Astrocyte (in vitro differentiated cells and primary cell): ENCODE measurements at regions not wholly inside any gene's neighbourhood (a gene's known extent, or its start where the extent isn't known, plus 50 kb on each side); places are given as distances from the start of the nearest gene placed in this dataset.

ENCODE experiments used
- DNase-seq: peaks from one replicate; pipeline ENCODE4 v3.0.0-alpha.2; 2010; ENCODE audit warnings: low read depth
- FAIRE-seq: peaks from 2 replicates; lab custom pipeline; 2011; peaks lifted over from hg19 to GRCh38; lab: Jason Lieb, UNC
- H2AFZ ChIP-seq: 2 replicates; pipeline ENCODE4 v1.6.0; 2012; ENCODE audit warnings: low read depth, low read length, inconsistent platforms
- H3K27ac ChIP-seq: 2 replicates; pipeline ENCODE4 v1.5.1; 2011; ENCODE audit warnings: low read depth, low read length, inconsistent platforms
- H3K27me3 ChIP-seq: 2 replicates; pipeline ENCODE4 v1.6.0; 2011; ENCODE audit warnings: low read length, inconsistent platforms; ENCODE audit not compliant: insufficient read depth
- H3K36me3 ChIP-seq: 2 replicates; pipeline ENCODE4 v1.5.1; 2011; ENCODE audit warnings: low read length, inconsistent platforms; ENCODE audit not compliant: insufficient read depth
- H3K4me1 ChIP-seq: 2 replicates; pipeline ENCODE4 v1.5.1; 2011; ENCODE audit warnings: low read length, inconsistent platforms; ENCODE audit not compliant: insufficient read depth
- H3K4me2 ChIP-seq: 2 replicates; pipeline ENCODE4 v1.6.0; 2012; ENCODE audit warnings: low read length, inconsistent platforms
- H3K4me3 ChIP-seq: 2 replicates; pipeline ENCODE4 v1.5.1; 2011; ENCODE audit warnings: low read depth, mild to moderate bottlenecking, low read length, inconsistent platforms; ENCODE audit not compliant: insufficient read depth
- H3K79me2 ChIP-seq: 2 replicates; pipeline ENCODE4 v1.6.0; 2012; ENCODE audit warnings: mild to moderate bottlenecking, low read length, inconsistent platforms; ENCODE audit not compliant: insufficient read depth
- H3K9ac ChIP-seq: 2 replicates; pipeline ENCODE4 v1.6.0; 2012; ENCODE audit warnings: mild to moderate bottlenecking, low read length, inconsistent platforms
- H3K9me3 ChIP-seq: 2 replicates; pipeline ENCODE4 v1.5.1; 2012; ENCODE audit warnings: low read depth, mild to moderate bottlenecking, low read length, inconsistent platforms; ENCODE audit not compliant: insufficient read depth
- H4K20me1 ChIP-seq: 2 replicates; pipeline ENCODE4 v1.6.0; 2012; ENCODE audit warnings: low read length, inconsistent platforms; ENCODE audit not compliant: insufficient read depth
- H3K27ac Mint-ChIP-seq: one replicate; pipeline ENCODE4 v1.8.0; 2021; ENCODE audit warnings: mild to moderate bottlenecking, mixed read lengths; ENCODE audit not compliant: unreplicated experiment
- H3K27me3 Mint-ChIP-seq: one replicate; pipeline ENCODE4 v1.8.0; 2021; ENCODE audit warnings: low read depth, mixed read lengths; ENCODE audit not compliant: unreplicated experiment
- H3K36me3 Mint-ChIP-seq: one replicate; pipeline ENCODE4 v1.8.0; 2021; ENCODE audit warnings: low read depth, mixed read lengths; ENCODE audit not compliant: unreplicated experiment
- H3K4me1 Mint-ChIP-seq: one replicate; pipeline ENCODE4 v1.8.0; 2021; ENCODE audit warnings: low read depth, mixed read lengths; ENCODE audit not compliant: unreplicated experiment
- H3K4me3 Mint-ChIP-seq: one replicate; pipeline ENCODE4 v1.8.0; 2021; ENCODE audit warnings: mild to moderate bottlenecking, moderate library complexity, mixed read lengths; ENCODE audit not compliant: unreplicated experiment
- H3K9me3 Mint-ChIP-seq: one replicate; pipeline ENCODE4 v1.8.0; 2021; ENCODE audit warnings: mild to moderate bottlenecking, mixed read lengths; ENCODE audit not compliant: unreplicated experiment
- CTCF ChIP-seq: IDR thresholded peaks from 2 replicates; pipeline ENCODE4 v1.5.1; 2011; ENCODE audit warnings: low read depth, mild to moderate bottlenecking, inconsistent platforms, low read length, moderate library complexity; ENCODE audit not compliant: insufficient read depth
- EZH2 ChIP-seq: IDR thresholded peaks from 2 replicates; pipeline ENCODE4 v1.6.1; 2012; ENCODE audit warnings: mild to moderate bottlenecking, low read length, inconsistent platforms; ENCODE audit not compliant: insufficient read depth

GRCh38 chr5:9737265-9737664 lies 107.1 kb upstream of the TAS2R1 start:
- Histone ChIP-seq H3K36me3 (no peaks in the 10 kb centered on the region), H3K79me2 (no peaks in the 10 kb centered on the region), H3K27me3 (no peaks in the 10 kb centered on the region), H3K9ac (no peak overlapping the region), H3K4me3 (no peak overlapping the region), H3K27ac (no peak overlapping the region), H3K4me1 (no peaks in the 10 kb centered on the region), H2AFZ (no peak overlapping the region), H4K20me1 (no peaks in the 10 kb centered on the region), H3K4me2 (no peak overlapping the region), H3K9me3 (no peaks in the 10 kb centered on the region)
- no peak for FAIRE-seq
- Mint-ChIP-seq H3K4me1 (no peaks in the 10 kb centered on the region), H3K36me3 (no peaks in the 10 kb centered on the region), H3K4me3 (no peak overlapping the region), H3K27me3 (peaks cover 5% of the 10 kb centered on the region), H3K27ac (no peak overlapping the region), H3K9me3 (peaks cover 3% of the 10 kb centered on the region)
- no peak for DNase-seq
- TF ChIP-seq EZH2 = no peak
- no peak for TF ChIP-seq CTCF

- no peak for TF ChIP-seq EZH2
- FAIRE-seq (no peak), DNase-seq (no peak)
- peaks cover 8% of the 10 kb centered on the region for H3K27me3 Mint-ChIP-seq
- no peaks in the 10 kb centered on the region for H3K36me3 Mint-ChIP-seq
- no peaks in the 10 kb centered on the region for H3K4me1 ChIP-seq
- no peak overlapping the region for H3K9ac ChIP-seq
- H3K27ac Mint-ChIP-seq = no peak overlapping the region
- no peak overlapping the region for H3K4me3 ChIP-seq
- no peaks in the 10 kb centered on the region for H3K9me3 ChIP-seq
- H4K20me1 ChIP-seq = no peaks in the 10 kb centered on the region
- peaks cover 3% of the 10 kb centered on the region for H3K9me3 Mint-ChIP-seq
- H3K27ac ChIP-seq = no peak overlapping the region
- H2AFZ ChIP-seq = no peak overlapping the region
- H3K4me2 ChIP-seq = no peak overlapping the region
- H3K79me2 ChIP-seq = no peaks in the 10 kb centered on the region
- H3K27me3 ChIP-seq = no peaks in the 10 kb centered on the region
- H3K4me1 Mint-ChIP-seq = no peaks in the 10 kb centered on the region
- H3K4me3 Mint-ChIP-seq = no peak overlapping the region
- H3K36me3 ChIP-seq = no peaks in the 10 kb centered on the region
Observed at GRCh38 chr5:9733486-9733885, 103.3 kb upstream of the TAS2R1 start.

- Mint-ChIP-seq H3K9me3 (peaks cover 6% of the 10 kb centered on the region), H3K27ac (no peak overlapping the region), H3K4me3 (no peak overlapping the region), H3K27me3 (peaks cover 9% of the 10 kb centered on the region), H3K4me1 (no peaks in the 10 kb centered on the region), H3K36me3 (no peaks in the 10 kb centered on the region)
- no peak for DNase-seq
- H3K27me3 ChIP-seq = no peaks in the 10 kb centered on the region
- H3K9ac ChIP-seq = no peak overlapping the region
- no peak overlapping the region for H3K27ac ChIP-seq
- no peak for FAIRE-seq
- no peaks in the 10 kb centered on the region for H3K79me2 ChIP-seq
- H2AFZ ChIP-seq = no peak overlapping the region
- no peaks in the 10 kb centered on the region for H3K4me1 ChIP-seq
- TF ChIP-seq EZH2 = no peak
- TF ChIP-seq CTCF = no peak
- H3K4me2 ChIP-seq = no peak overlapping the region
- H3K4me3 ChIP-seq = no peak overlapping the region
- H4K20me1 ChIP-seq = no peaks in the 10 kb centered on the region
- H3K36me3 ChIP-seq = no peaks in the 10 kb centered on the region
- H3K9me3 ChIP-seq = no peaks in the 10 kb centered on the region
Observed at GRCh38 chr5:9731159-9731558, 101.0 kb upstream of the TAS2R1 start.
